ENCODE measurements at regions not wholly inside any gene's neighbourhood (a gene's known extent, or its start where the extent isn't known, plus 50 kb on each side); places are given as distances from the start of the nearest gene placed in this dataset.

GRCh38 chr1:96233422-96233821 lies 488.2 kb upstream of the PTBP2 start:
- no peak for DNase-seq (ENCODE audit: low spot score)
- H3K27me3 ChIP-seq (ENCODE audit: control insufficient read depth in 4 of 4, insufficient read depth in 4 of 4, low read length in 3 of 4) = no peaks in the 10 kb centered on the region
- no peak overlapping the region for H3K27ac ChIP-seq (ENCODE audit: low read depth in 1 of 2, low read length in 2 of 2)
- no peaks in the 10 kb centered on the region for H3K36me3 ChIP-seq (ENCODE audit: control insufficient read depth in 4 of 4, insufficient read depth in 3 of 4, low read depth in 1 of 4, low read length in 3 of 4)
- WGBS = 86% methylated on average over 3 of the region's 3 CpGs
- H3K9me3 ChIP-seq (ENCODE audit: control insufficient read depth in 4 of 4, low read length in 3 of 4) = no peaks in the 10 kb centered on the region
- H3K4me1 ChIP-seq (ENCODE audit: control insufficient read depth in 4 of 4, insufficient read depth in 4 of 4, low read length in 3 of 4) = no peaks in the 10 kb centered on the region
- TF ChIP-seq SP1 (IDR thresholded peaks at IDR 0.05) (no peak), GABPA (IDR thresholded peaks at IDR 0.05 in 1 of 2, conservative IDR thresholded peaks at IDR 0.05 in 1 of 2) (no peak), HNF4G (IDR thresholded peaks at IDR 0.05) (no peak)
- no peak overlapping the region for H3K4me3 ChIP-seq (ENCODE audit: low read depth in 1 of 3, low read length in 3 of 3)
- H3K9ac ChIP-seq (ENCODE audit: low read depth in 1 of 2, low read length in 2 of 2) = no peak overlapping the region

DNA sequence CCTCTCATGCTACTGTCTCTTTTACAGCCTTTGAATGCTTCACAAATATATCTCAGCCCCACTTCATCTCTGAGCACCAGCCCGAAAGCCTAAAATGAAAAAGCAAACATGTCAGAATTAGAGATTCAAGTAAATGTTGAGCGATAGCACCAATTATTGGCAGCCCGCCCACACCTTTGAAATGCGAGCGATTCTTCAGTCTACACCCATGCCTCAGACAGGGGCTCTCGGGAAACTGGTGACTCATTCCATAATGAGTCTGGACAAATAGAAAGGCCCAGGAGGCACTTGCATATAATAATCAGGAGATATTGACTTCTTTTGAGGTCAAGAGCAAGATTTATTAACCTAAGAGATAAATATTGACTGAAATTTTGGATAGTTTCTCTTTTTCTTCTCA lies 487.3 kb upstream of the PTBP2 start:
- no peak overlapping the region for H3K9ac ChIP-seq (ENCODE audit: low read depth in 1 of 2, low read length in 2 of 2)
- 54% methylated on average over 6 of the region's 6 CpGs for WGBS
- no peaks in the 10 kb centered on the region for H3K9me3 ChIP-seq (ENCODE audit: control insufficient read depth in 4 of 4, low read length in 3 of 4)
- no peaks in the 10 kb centered on the region for H3K27me3 ChIP-seq (ENCODE audit: control insufficient read depth in 4 of 4, insufficient read depth in 4 of 4, low read length in 3 of 4)
- H3K4me1 ChIP-seq (ENCODE audit: control insufficient read depth in 4 of 4, insufficient read depth in 4 of 4, low read length in 3 of 4) = no peaks in the 10 kb centered on the region
- no peaks in the 10 kb centered on the region for H3K36me3 ChIP-seq (ENCODE audit: control insufficient read depth in 4 of 4, insufficient read depth in 3 of 4, low read depth in 1 of 4, low read length in 3 of 4)
- H3K4me3 ChIP-seq (ENCODE audit: low read depth in 1 of 3, low read length in 3 of 3) = no peak overlapping the region
- DNase-seq (ENCODE audit: low spot score) = no peak
- no peak overlapping the region for H3K27ac ChIP-seq (ENCODE audit: low read depth in 1 of 2, low read length in 2 of 2)
- TF ChIP-seq GABPA (IDR thresholded peaks at IDR 0.05 in 1 of 2, conservative IDR thresholded peaks at IDR 0.05 in 1 of 2) (no peak), MAX (IDR thresholded peaks at IDR 0.05) (no peak), HNF4G (IDR thresholded peaks at IDR 0.05) (no peak), FOXA1 (IDR thresholded peaks at IDR 0.05) (no peak), JUND (IDR thresholded peaks at IDR 0.05) (no peak), ATF3 (IDR thresholded peaks at IDR 0.05) (no peak), FOXA2 (IDR thresholded peaks at IDR 0.05) (no peak), HNF4A (conservative IDR thresholded peaks at IDR 0.05) (no peak)
- TF ChIP-seq, protein P1, sequence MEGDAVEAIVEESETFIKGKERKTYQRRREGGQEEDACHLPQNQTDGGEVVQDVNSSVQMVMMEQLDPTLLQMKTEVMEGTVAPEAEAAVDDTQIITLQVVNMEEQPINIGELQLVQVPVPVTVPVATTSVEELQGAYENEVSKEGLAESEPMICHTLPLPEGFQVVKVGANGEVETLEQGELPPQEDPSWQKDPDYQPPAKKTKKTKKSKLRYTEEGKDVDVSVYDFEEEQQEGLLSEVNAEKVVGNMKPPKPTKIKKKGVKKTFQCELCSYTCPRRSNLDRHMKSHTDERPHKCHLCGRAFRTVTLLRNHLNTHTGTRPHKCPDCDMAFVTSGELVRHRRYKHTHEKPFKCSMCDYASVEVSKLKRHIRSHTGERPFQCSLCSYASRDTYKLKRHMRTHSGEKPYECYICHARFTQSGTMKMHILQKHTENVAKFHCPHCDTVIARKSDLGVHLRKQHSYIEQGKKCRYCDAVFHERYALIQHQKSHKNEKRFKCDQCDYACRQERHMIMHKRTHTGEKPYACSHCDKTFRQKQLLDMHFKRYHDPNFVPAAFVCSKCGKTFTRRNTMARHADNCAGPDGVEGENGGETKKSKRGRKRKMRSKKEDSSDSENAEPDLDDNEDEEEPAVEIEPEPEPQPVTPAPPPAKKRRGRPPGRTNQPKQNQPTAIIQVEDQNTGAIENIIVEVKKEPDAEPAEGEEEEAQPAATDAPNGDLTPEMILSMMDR (IDR thresholded peaks at IDR 0.05; ENCODE audit: low read depth, low read length, missing input control) = no peak

GRCh38 chr1:96236156-96236739 lies 485.3 kb upstream of the PTBP2 start:
- Histone ChIP-seq H3K9ac (ENCODE audit: low read depth in 1 of 2, low read length in 2 of 2) (no peak overlapping the region), H3K4me3 (ENCODE audit: low read depth in 1 of 3, low read length in 3 of 3) (no peak overlapping the region), H3K9me3 (ENCODE audit: control insufficient read depth in 4 of 4, low read length in 3 of 4) (no peaks in the 10 kb centered on the region), H3K36me3 (ENCODE audit: control insufficient read depth in 4 of 4, insufficient read depth in 3 of 4, low read depth in 1 of 4, low read length in 3 of 4) (no peaks in the 10 kb centered on the region), H3K27me3 (ENCODE audit: control insufficient read depth in 4 of 4, insufficient read depth in 4 of 4, low read length in 3 of 4) (no peaks in the 10 kb centered on the region), H3K27ac (ENCODE audit: low read depth in 1 of 2, low read length in 2 of 2) (no peak overlapping the region), H3K4me1 (ENCODE audit: control insufficient read depth in 4 of 4, insufficient read depth in 4 of 4, low read length in 3 of 4) (no peaks in the 10 kb centered on the region)
- TF ChIP-seq RAD21 (IDR thresholded peaks at IDR 0.05) = peak; percentile 89 to 91
- TF ChIP-seq ATF3 (IDR thresholded peaks at IDR 0.05) = no peak
- TF ChIP-seq, protein P1 (IDR thresholded peaks at IDR 0.05; ENCODE audit: low read depth, low read length, missing input control) = peak; percentile 58
- TF ChIP-seq HNF4A (conservative IDR thresholded peaks at IDR 0.05) = peak; percentile 21 to 44
- no peak for TF ChIP-seq FOXA1 (IDR thresholded peaks at IDR 0.05)
- no peak for TF ChIP-seq JUND (IDR thresholded peaks at IDR 0.05)
- TF ChIP-seq HNF4G (IDR thresholded peaks at IDR 0.05) = no peak
- no peak for TF ChIP-seq TAF1 (conservative IDR thresholded peaks at IDR 0.05)
- TF ChIP-seq RXRA (IDR thresholded peaks at IDR 0.05) = peak in 1 of 2 donors; percentile 9
- no peak for TF ChIP-seq EGR1 (IDR thresholded peaks at IDR 0.05; ENCODE audit: low read depth in 2 of 2)
- TF ChIP-seq, protein P2, sequence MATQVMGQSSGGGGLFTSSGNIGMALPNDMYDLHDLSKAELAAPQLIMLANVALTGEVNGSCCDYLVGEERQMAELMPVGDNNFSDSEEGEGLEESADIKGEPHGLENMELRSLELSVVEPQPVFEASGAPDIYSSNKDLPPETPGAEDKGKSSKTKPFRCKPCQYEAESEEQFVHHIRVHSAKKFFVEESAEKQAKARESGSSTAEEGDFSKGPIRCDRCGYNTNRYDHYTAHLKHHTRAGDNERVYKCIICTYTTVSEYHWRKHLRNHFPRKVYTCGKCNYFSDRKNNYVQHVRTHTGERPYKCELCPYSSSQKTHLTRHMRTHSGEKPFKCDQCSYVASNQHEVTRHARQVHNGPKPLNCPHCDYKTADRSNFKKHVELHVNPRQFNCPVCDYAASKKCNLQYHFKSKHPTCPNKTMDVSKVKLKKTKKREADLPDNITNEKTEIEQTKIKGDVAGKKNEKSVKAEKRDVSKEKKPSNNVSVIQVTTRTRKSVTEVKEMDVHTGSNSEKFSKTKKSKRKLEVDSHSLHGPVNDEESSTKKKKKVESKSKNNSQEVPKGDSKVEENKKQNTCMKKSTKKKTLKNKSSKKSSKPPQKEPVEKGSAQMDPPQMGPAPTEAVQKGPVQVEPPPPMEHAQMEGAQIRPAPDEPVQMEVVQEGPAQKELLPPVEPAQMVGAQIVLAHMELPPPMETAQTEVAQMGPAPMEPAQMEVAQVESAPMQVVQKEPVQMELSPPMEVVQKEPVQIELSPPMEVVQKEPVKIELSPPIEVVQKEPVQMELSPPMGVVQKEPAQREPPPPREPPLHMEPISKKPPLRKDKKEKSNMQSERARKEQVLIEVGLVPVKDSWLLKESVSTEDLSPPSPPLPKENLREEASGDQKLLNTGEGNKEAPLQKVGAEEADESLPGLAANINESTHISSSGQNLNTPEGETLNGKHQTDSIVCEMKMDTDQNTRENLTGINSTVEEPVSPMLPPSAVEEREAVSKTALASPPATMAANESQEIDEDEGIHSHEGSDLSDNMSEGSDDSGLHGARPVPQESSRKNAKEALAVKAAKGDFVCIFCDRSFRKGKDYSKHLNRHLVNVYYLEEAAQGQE (IDR thresholded peaks at IDR 0.05) = no peak
- TF ChIP-seq FOXA2 (IDR thresholded peaks at IDR 0.05) = no peak
- TF ChIP-seq YY1 (IDR thresholded peaks at IDR 0.05) = no peak
- no peak for TF ChIP-seq SP1 (IDR thresholded peaks at IDR 0.05)
- no peak for TF ChIP-seq NR2F2 (IDR thresholded peaks at IDR 0.05)
- no peak for DNase-seq (ENCODE audit: low spot score)
- 25% methylated on average over 4 of the region's 4 CpGs for WGBS

Data from liver (tissue), 8 donors.